ENCODE measurements at regions not wholly inside any gene's neighbourhood (a gene's known extent, or its start where the extent isn't known, plus 50 kb on each side); places are given as distances from the start of the nearest gene placed in this dataset.

- Histone ChIP-seq H3K27ac (ENCODE audit: low read depth, low read length) (no peak overlapping the region), H2AFZ (ENCODE audit: low read length) (no peak overlapping the region), H3K9me3 (ENCODE audit: low read depth, low read length) (no peaks in the 10 kb centered on the region), H3K36me3 (ENCODE audit: insufficient read depth, low read length) (no peaks in the 10 kb centered on the region), H3K79me2 (ENCODE audit: insufficient read depth, low read length) (no peaks in the 10 kb centered on the region), H3K27me3 (ENCODE audit: insufficient read depth, low read length) (no peaks in the 10 kb centered on the region), H3K4me1 (ENCODE audit: insufficient read depth, low read length) (no peaks in the 10 kb centered on the region), H4K20me1 (ENCODE audit: insufficient read depth, low read length) (no peaks in the 10 kb centered on the region), H3K4me2 (ENCODE audit: insufficient read depth, low read length) (no peak overlapping the region), H3K4me3 (ENCODE audit: insufficient read depth, low read length) (no peak overlapping the region)
- TF ChIP-seq CTCF (IDR thresholded peaks at IDR 0.05; ENCODE audit: extremely low read depth, low read depth, low read length), result no peak
- no peak for DNase-seq (ENCODE audit: insufficient read length, low spot score, missing footprints)
Measured at GRCh38 chr4:129672941-129673340, 577.0 kb downstream of the C4orf33 start.

GRCh38 chr4:129675036-129675435 lies 579.1 kb downstream of the C4orf33 start:
- Histone ChIP-seq H3K27me3 (ENCODE audit: insufficient read depth, low read length) (no peaks in the 10 kb centered on the region), H3K79me2 (ENCODE audit: insufficient read depth, low read length) (no peaks in the 10 kb centered on the region), H4K20me1 (ENCODE audit: insufficient read depth, low read length) (no peaks in the 10 kb centered on the region), H3K36me3 (ENCODE audit: insufficient read depth, low read length) (no peaks in the 10 kb centered on the region), H2AFZ (ENCODE audit: low read length) (no peak overlapping the region), H3K4me3 (ENCODE audit: insufficient read depth, low read length) (no peak overlapping the region), H3K4me2 (ENCODE audit: insufficient read depth, low read length) (no peak overlapping the region), H3K9me3 (ENCODE audit: low read depth, low read length) (no peaks in the 10 kb centered on the region), H3K27ac (ENCODE audit: low read depth, low read length) (no peak overlapping the region), H3K4me1 (ENCODE audit: insufficient read depth, low read length) (no peaks in the 10 kb centered on the region)
- no peak for DNase-seq (ENCODE audit: insufficient read length, low spot score, missing footprints)
- no peak for TF ChIP-seq CTCF (IDR thresholded peaks at IDR 0.05; ENCODE audit: extremely low read depth, low read depth, low read length)

DNA sequence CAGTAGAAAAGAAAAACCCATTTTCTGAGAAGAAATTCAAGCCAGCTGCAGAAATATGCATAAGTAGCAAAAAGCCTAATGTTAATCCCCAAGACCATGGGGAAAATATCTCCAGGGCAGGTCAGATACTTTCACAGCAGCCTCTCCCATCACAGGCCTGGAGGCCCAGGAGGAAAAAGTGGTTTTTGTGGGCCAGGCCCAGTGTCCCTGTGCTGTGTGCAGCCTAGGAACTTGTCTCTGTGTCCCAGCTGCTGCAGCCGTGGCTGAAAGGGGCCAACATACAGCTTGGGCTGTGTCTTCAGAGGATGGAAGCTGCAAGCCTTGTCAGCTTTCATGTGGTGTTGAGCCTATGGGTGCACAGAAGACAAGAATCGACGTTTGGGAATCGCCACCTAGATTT lies 581.0 kb downstream of the C4orf33 start:
- no peak for TF ChIP-seq CTCF (IDR thresholded peaks at IDR 0.05; ENCODE audit: extremely low read depth, low read depth, low read length)
- Histone ChIP-seq H3K4me1 (ENCODE audit: insufficient read depth, low read length) (no peaks in the 10 kb centered on the region), H4K20me1 (ENCODE audit: insufficient read depth, low read length) (no peaks in the 10 kb centered on the region), H3K27me3 (ENCODE audit: insufficient read depth, low read length) (no peaks in the 10 kb centered on the region), H3K4me3 (ENCODE audit: insufficient read depth, low read length) (no peak overlapping the region), H3K4me2 (ENCODE audit: insufficient read depth, low read length) (no peak overlapping the region), H2AFZ (ENCODE audit: low read length) (no peak overlapping the region), H3K36me3 (ENCODE audit: insufficient read depth, low read length) (no peaks in the 10 kb centered on the region), H3K79me2 (ENCODE audit: insufficient read depth, low read length) (no peaks in the 10 kb centered on the region), H3K27ac (ENCODE audit: low read depth, low read length) (no peak overlapping the region), H3K9me3 (ENCODE audit: low read depth, low read length) (no peaks in the 10 kb centered on the region)
- no peak for DNase-seq (ENCODE audit: insufficient read length, low spot score, missing footprints)

- no peak overlapping the region for H2AFZ ChIP-seq (ENCODE audit: low read length)
- no peak overlapping the region for H3K27ac ChIP-seq (ENCODE audit: low read depth, low read length)
- H3K4me1 ChIP-seq (ENCODE audit: insufficient read depth, low read length), result no peaks in the 10 kb centered on the region
- no peaks in the 10 kb centered on the region for H3K79me2 ChIP-seq (ENCODE audit: insufficient read depth, low read length)
- no peak overlapping the region for H3K4me3 ChIP-seq (ENCODE audit: insufficient read depth, low read length)
- no peak for TF ChIP-seq CTCF (IDR thresholded peaks at IDR 0.05; ENCODE audit: extremely low read depth, low read depth, low read length)
- no peaks in the 10 kb centered on the region for H3K27me3 ChIP-seq (ENCODE audit: insufficient read depth, low read length)
- DNase-seq (ENCODE audit: insufficient read length, low spot score, missing footprints), result no peak
- no peak overlapping the region for H3K4me2 ChIP-seq (ENCODE audit: insufficient read depth, low read length)
- H3K36me3 ChIP-seq (ENCODE audit: insufficient read depth, low read length), result no peaks in the 10 kb centered on the region
- H3K9me3 ChIP-seq (ENCODE audit: low read depth, low read length), result peaks cover 3% of the 10 kb centered on the region
- H4K20me1 ChIP-seq (ENCODE audit: insufficient read depth, low read length), result no peaks in the 10 kb centered on the region
Measured at GRCh38 chr4:129682586-129682985, 586.6 kb downstream of the C4orf33 start.
